Caco-2 (cell line): ENCODE measurements at regions not wholly inside any gene's neighbourhood (a gene's known extent, or its start where the extent isn't known, plus 50 kb on each side); places are given as distances from the start of the nearest gene placed in this dataset.

Source experiments
- BruUV-seq: library from RNA; stranded (reverse); fragments of 400-500 nt; replicated peaks from 2 replicates; lab custom pipeline; 2021; lab: Mats Ljungman, UMichigan
- CTCF ChIA-PET: fragments of 300-600 bp; sonication (Branson Sonifier 250); formaldehyde crosslinking; loops from one replicate; lab custom pipeline; 2022; ENCODE audit warnings: antibody characterized with exemption; lab: Charles Lee
- POLR2A ChIA-PET: fragments of 300-600 bp; sonication (Branson Sonifier 250); formaldehyde crosslinking; loops from one replicate; lab custom pipeline; 2022; ENCODE audit warnings: antibody characterized with exemption; lab: Charles Lee
- DNase-seq, 2 experiments: peaks; one replicate each; pipeline versions ENCODE4 v3.0.0 to v3.0.0-alpha.2; 2020 to 2022
- H3K27me3 ChIP-seq: replicated peaks from 2 replicates; pipeline ENCODE4 v1.6.0; 2011; ENCODE audit warnings: low read length; ENCODE audit not compliant: control insufficient read depth, insufficient read depth
- H3K36me3 ChIP-seq: 2 replicates; pipeline ENCODE4 v1.5.1; 2011; ENCODE audit warnings: low read length; ENCODE audit not compliant: control insufficient read depth, insufficient read depth
- H3K4me1 ChIP-seq: fragments of 250-450 bp; sonication (Bioruptor Pico); 2 replicates; pipeline ENCODE4 v1.5.1; 2020; ENCODE audit warnings: mild to moderate bottlenecking
- H3K4me3 ChIP-seq: 2 replicates; pipeline ENCODE4 v1.5.1; 2011; ENCODE audit warnings: low read depth, mild to moderate bottlenecking, control low read depth, low read length
- H3K9me3 ChIP-seq: fragments of 250-450 bp; sonication (Bioruptor Pico); 2 replicates; pipeline ENCODE4 v1.5.1; 2020; ENCODE audit warnings: mild to moderate bottlenecking, moderate library complexity
- H3K27ac Mint-ChIP-seq: one replicate; pipeline ENCODE4 v1.8.0; 2022; ENCODE audit warnings: mixed read lengths; ENCODE audit not compliant: unreplicated experiment
- H3K27me3 Mint-ChIP-seq: one replicate; pipeline ENCODE4 v1.8.0; 2022; ENCODE audit warnings: mixed read lengths; ENCODE audit not compliant: insufficient read depth, unreplicated experiment
- H3K36me3 Mint-ChIP-seq: one replicate; pipeline ENCODE4 v1.8.0; 2022; ENCODE audit warnings: mild to moderate bottlenecking, mixed read lengths; ENCODE audit not compliant: insufficient read depth, unreplicated experiment
- H3K4me1 Mint-ChIP-seq: one replicate; pipeline ENCODE4 v1.8.0; 2022; ENCODE audit warnings: low read depth, mixed read lengths; ENCODE audit not compliant: unreplicated experiment
- H3K4me3 Mint-ChIP-seq: one replicate; pipeline ENCODE4 v1.8.0; 2022; ENCODE audit warnings: mild to moderate bottlenecking, moderate library complexity, mixed read lengths; ENCODE audit not compliant: unreplicated experiment
- H3K9me3 Mint-ChIP-seq: one replicate; pipeline ENCODE4 v1.8.0; 2022; ENCODE audit warnings: mixed read lengths; ENCODE audit not compliant: unreplicated experiment
- CTCF ChIP-seq, 2 experiments: fragments of 200-600 bp in 1 of 2; IDR thresholded peaks; 1 replicate in 1 of 2; 2 replicates in 1 of 2; pipeline versions ENCODE4 v1.5.1 to v1.8.0; 2011 to 2022; ENCODE audit warnings: antibody characterized with exemption in 1 of 2, control low read depth in 1 of 2, inconsistent platforms in 1 of 2, low read depth in 1 of 2, low read length in 1 of 2, mild to moderate bottlenecking in 1 of 2, moderate library complexity in 1 of 2; ENCODE audit not compliant: insufficient read depth in 1 of 2, severe bottlenecking in 1 of 2, unreplicated experiment in 1 of 2
- intact Hi-C: fragments of 100-400 bp; cut with micrococcal nuclease; formaldehyde crosslinking; loops from one replicate; pipeline ENCODE4 v1.10.0; 2022; ENCODE audit not compliant: unreplicated experiment

DNA sequence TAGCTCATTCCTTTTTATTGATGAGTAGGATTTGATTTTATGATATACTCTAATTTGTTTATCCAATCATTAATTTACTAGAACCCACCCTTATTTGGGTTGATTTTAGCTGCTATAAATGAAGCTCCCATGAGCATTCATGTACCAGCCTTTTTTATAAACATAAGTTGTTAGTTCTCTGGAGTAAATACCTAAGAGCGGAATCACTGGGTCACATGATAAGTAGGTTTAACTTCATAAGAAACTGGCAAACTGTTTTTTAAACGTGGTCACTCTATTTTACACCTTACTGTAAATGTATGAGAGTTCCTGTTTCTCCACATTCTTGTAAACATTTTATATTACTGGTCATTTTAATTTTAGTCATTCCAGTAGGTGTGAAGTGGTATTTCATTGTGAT, 364.6 kb downstream of the NPR3 start:
- TF ChIP-seq CTCF (IDR thresholded peaks at IDR 0.05; ENCODE audit: insufficient read depth in 1 of 2, low read depth in 1 of 2, low read length in 1 of 2, severe bottlenecking in 1 of 2, unreplicated experiment in 1 of 2) = no peak
- Histone ChIP-seq H3K27me3 (no peaks in the 10 kb centered on the region), H3K9me3 (no peaks in the 10 kb centered on the region), H3K4me3 (no peak overlapping the region), H3K36me3 (no peaks in the 10 kb centered on the region), H3K4me1 (no peaks in the 10 kb centered on the region)
- CTCF ChIA-PET = no interaction called here
- no peaks in the 10 kb centered on the region for H3K4me1 Mint-ChIP-seq
- H3K36me3 Mint-ChIP-seq = no peaks in the 10 kb centered on the region
- no peak for DNase-seq
- no peaks in the 10 kb centered on the region for H3K27me3 Mint-ChIP-seq
- POLR2A ChIA-PET = no interaction called here
- H3K4me3 Mint-ChIP-seq = no peak overlapping the region
- BruUV-seq = no TSS peak
- no peaks in the 10 kb centered on the region for H3K9me3 Mint-ChIP-seq
- no peak overlapping the region for H3K27ac Mint-ChIP-seq
- intact Hi-C loops = no loop called here

DNA sequence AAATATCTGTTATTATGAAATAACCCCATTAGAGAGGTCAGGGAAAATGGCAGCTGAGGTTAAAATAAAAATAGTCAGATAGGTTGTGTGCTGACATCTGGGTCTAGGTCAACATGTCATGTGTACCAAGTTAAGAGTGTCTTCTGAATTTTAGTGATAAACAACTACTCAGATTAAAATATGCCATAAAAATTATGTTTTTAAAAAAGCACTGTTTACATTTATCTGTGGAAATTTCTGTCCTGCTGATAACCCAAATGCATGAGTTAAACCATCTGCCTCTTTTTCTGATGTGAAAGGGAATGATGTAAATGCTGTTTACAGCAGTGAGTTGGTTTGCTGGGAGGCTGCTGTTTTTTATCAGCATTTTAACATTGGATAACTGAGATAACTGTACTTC, 361.2 kb upstream of the TARS1 start:
- POLR2A ChIA-PET = no interaction called here
- Histone ChIP-seq H3K4me3 (no peak overlapping the region), H3K36me3 (no peaks in the 10 kb centered on the region), H3K27me3 (no peaks in the 10 kb centered on the region), H3K4me1 (no peaks in the 10 kb centered on the region), H3K9me3 (no peaks in the 10 kb centered on the region)
- H3K4me1 Mint-ChIP-seq = no peaks in the 10 kb centered on the region
- intact Hi-C loops = no loop called here
- no peaks in the 10 kb centered on the region for H3K27me3 Mint-ChIP-seq
- TF ChIP-seq CTCF (IDR thresholded peaks at IDR 0.05; ENCODE audit: insufficient read depth in 1 of 2, low read depth in 1 of 2, low read length in 1 of 2, severe bottlenecking in 1 of 2, unreplicated experiment in 1 of 2) = no peak
- no peak for DNase-seq
- CTCF ChIA-PET = no interaction called here
- H3K36me3 Mint-ChIP-seq = no peaks in the 10 kb centered on the region
- no peak overlapping the region for H3K4me3 Mint-ChIP-seq
- H3K27ac Mint-ChIP-seq = no peak overlapping the region
- no peaks in the 10 kb centered on the region for H3K9me3 Mint-ChIP-seq
- BruUV-seq = no TSS peak

GRCh38 chr5:33080287-33080686, 360.5 kb upstream of the TARS1 start:
- BruUV-seq = no TSS peak
- Mint-ChIP-seq H3K27ac (no peak overlapping the region), H3K4me1 (no peaks in the 10 kb centered on the region), H3K36me3 (no peaks in the 10 kb centered on the region), H3K9me3 (no peaks in the 10 kb centered on the region), H3K4me3 (no peak overlapping the region), H3K27me3 (no peaks in the 10 kb centered on the region)
- no peak for DNase-seq
- no peaks in the 10 kb centered on the region for H3K4me1 ChIP-seq
- POLR2A ChIA-PET = no interaction called here
- intact Hi-C loops = no loop called here
- TF ChIP-seq CTCF (IDR thresholded peaks at IDR 0.05; ENCODE audit: insufficient read depth in 1 of 2, low read depth in 1 of 2, low read length in 1 of 2, severe bottlenecking in 1 of 2, unreplicated experiment in 1 of 2) = no peak
- CTCF ChIA-PET = no interaction called here
- H3K4me3 ChIP-seq = no peak overlapping the region
- H3K36me3 ChIP-seq = no peaks in the 10 kb centered on the region
- H3K27me3 ChIP-seq = no peaks in the 10 kb centered on the region
- H3K9me3 ChIP-seq = no peaks in the 10 kb centered on the region
